Stomach smooth muscle (tissue), 2 donors: ENCODE measurements at regions not wholly inside any gene's neighbourhood (a gene's known extent, or its start where the extent isn't known, plus 50 kb on each side); places are given as distances from the start of the nearest gene placed in this dataset.
A peak's percentile ranks its signal among the peaks of the same experiment; 100 is the strongest.
"Not testable (repeated sequence)": the region's sequence is repeated elsewhere in the genome, so short reads cannot be mapped to it uniquely, and the experiment has no call there.

Experiments used
- H3K27ac ChIP-seq: one replicate; pipeline ENCODE4 v1.7.0; 2013; ENCODE audit warnings: mild to moderate bottlenecking, low read length, inconsistent platforms
- H3K27me3 ChIP-seq, 2 donors: one replicate each; pipeline ENCODE4 v1.7.0; 2013; ENCODE audit warnings: low read length in 2 of 2; ENCODE audit not compliant: insufficient read depth in 2 of 2, control insufficient read depth in 1 of 2
- H3K36me3 ChIP-seq, 2 donors: one replicate each; pipeline ENCODE4 v1.7.0; 2013; ENCODE audit warnings: low read length in 2 of 2; ENCODE audit not compliant: control insufficient read depth in 2 of 2, insufficient read depth in 2 of 2
- H3K4me1 ChIP-seq: one replicate; pipeline ENCODE4 v1.7.0; 2013; ENCODE audit warnings: low read length; ENCODE audit not compliant: control insufficient read depth, insufficient read depth
- H3K4me3 ChIP-seq, 2 donors: one replicate each; pipeline ENCODE4 v1.7.0; 2013; ENCODE audit warnings: low read length in 2 of 2
- H3K9ac ChIP-seq, 2 donors: one replicate each; pipeline ENCODE4 v1.7.0; 2013; ENCODE audit warnings: low read length in 2 of 2, mild to moderate bottlenecking in 1 of 2
- H3K9me3 ChIP-seq, 2 donors: one replicate each; pipeline ENCODE4 v1.7.0; 2013; ENCODE audit warnings: low read length in 2 of 2; ENCODE audit not compliant: control insufficient read depth in 2 of 2
- donor health status: healthy.
- donor health status: Pancreatic carcinoma.

GRCh38 chr13:21263909-21264308, 87.5 kb downstream of the MRPL57 start:
- not testable (repeated sequence) for H3K27me3 ChIP-seq, H3K27ac ChIP-seq, H3K36me3 ChIP-seq, H3K4me3 ChIP-seq, H3K4me1 ChIP-seq, H3K9ac ChIP-seq, H3K9me3 ChIP-seq

- H3K9me3 ChIP-seq, H3K27me3 ChIP-seq, H3K4me3 ChIP-seq, H3K36me3 ChIP-seq, H3K27ac ChIP-seq, H3K4me1 ChIP-seq, H3K9ac ChIP-seq: not testable (repeated sequence)
These were observed 92.0 kb downstream of the MRPL57 start for GRCh38 chr13:21268485-21268884.

- H3K4me3 ChIP-seq, H3K9ac ChIP-seq, H3K36me3 ChIP-seq, H3K4me1 ChIP-seq, H3K27me3 ChIP-seq, H3K9me3 ChIP-seq, H3K27ac ChIP-seq: not testable (repeated sequence)
These were observed 96.0 kb downstream of the MRPL57 start for GRCh38 chr13:21272439-21272838.

GRCh38 chr13:21274457-21274856, 98.0 kb downstream of the MRPL57 start:
- H3K36me3 ChIP-seq, H3K9me3 ChIP-seq, H3K4me1 ChIP-seq, H3K27ac ChIP-seq, H3K27me3 ChIP-seq, H3K9ac ChIP-seq, H3K4me3 ChIP-seq: not testable (repeated sequence)

- Histone ChIP-seq H3K4me3 (no peak overlapping the region), H3K36me3 (no peaks in the 10 kb centered on the region), H3K9ac (no peak overlapping the region), H3K27me3 (no peaks in the 10 kb centered on the region), H3K4me1 (no peaks in the 10 kb centered on the region), H3K9me3 (no peaks in the 10 kb centered on the region), H3K27ac (no peak overlapping the region)
These were observed 105.6 kb downstream of the MRPL57 start for GRCh38 chr13:21282065-21282464.

- H3K27ac ChIP-seq, result no peak overlapping the region
- no peak overlapping the region for H3K4me3 ChIP-seq
- H3K27me3 ChIP-seq, result no peaks in the 10 kb centered on the region
- no peaks in the 10 kb centered on the region for H3K4me1 ChIP-seq
- no peak overlapping the region for H3K9ac ChIP-seq
- H3K36me3 ChIP-seq, result no peaks in the 10 kb centered on the region
- no peaks in the 10 kb centered on the region for H3K9me3 ChIP-seq
These were observed 111.0 kb downstream of the MRPL57 start for GRCh38 chr13:21287331-21287907.

GRCh38 chr13:21289475-21289874, 113.0 kb downstream of the MRPL57 start:
- Histone ChIP-seq H3K4me3 (no peak overlapping the region), H3K27ac (no peak overlapping the region), H3K9me3 (no peaks in the 10 kb centered on the region), H3K36me3 (no peaks in the 10 kb centered on the region), H3K9ac (no peak overlapping the region), H3K27me3 (no peaks in the 10 kb centered on the region), H3K4me1 (no peaks in the 10 kb centered on the region)

GRCh38 chr13:21290442-21291002, 114.1 kb downstream of the MRPL57 start:
- not testable (repeated sequence) for H3K27ac ChIP-seq, H3K4me3 ChIP-seq, H3K9ac ChIP-seq

GRCh38 chr13:21291840-21292239, 115.4 kb downstream of the MRPL57 start:
- Histone ChIP-seq H3K4me1 (no peaks in the 10 kb centered on the region), H3K9me3 (no peaks in the 10 kb centered on the region), H3K36me3 (no peaks in the 10 kb centered on the region), H3K27ac (no peak overlapping the region), H3K4me3 (no peak overlapping the region), H3K9ac (no peak overlapping the region), H3K27me3 (no peaks in the 10 kb centered on the region)

More at GRCh38 chr13:21290442-21291002, 114.1 kb downstream of the MRPL57 start:
- H3K9me3 ChIP-seq, H3K27me3 ChIP-seq, H3K36me3 ChIP-seq, H3K4me1 ChIP-seq: not testable (repeated sequence)

GRCh38 chr13:21296991-21297390, 120.5 kb downstream of the MRPL57 start:
- H3K36me3 ChIP-seq, H3K9me3 ChIP-seq, H3K27me3 ChIP-seq: not testable (repeated sequence)
- H3K4me1 ChIP-seq, result peaks cover 12% of the 10 kb centered on the region
- H3K9ac ChIP-seq, result peak overlapping the region; percentile 29 to 56
- H3K27ac ChIP-seq, result peak overlapping the region; percentile 55
- peak overlapping the region in 1 of 2 donors; percentile 94 for H3K4me3 ChIP-seq

- H3K4me1 ChIP-seq, result peaks cover 12% of the 10 kb centered on the region
- no peaks in the 10 kb centered on the region for H3K9me3 ChIP-seq
- H3K4me3 ChIP-seq, result peak overlapping the region; percentile 80 to 94
- H3K9ac ChIP-seq, result peak overlapping the region; percentile 56 to 58
- H3K27me3 ChIP-seq, result no peaks in the 10 kb centered on the region
- H3K27ac ChIP-seq, result peak overlapping the region; percentile 55
- no peaks in the 10 kb centered on the region for H3K36me3 ChIP-seq
These were observed 121.0 kb downstream of the MRPL57 start for GRCh38 chr13:21297447-21297846.
